Muscle of back (tissue), 3 donors: ENCODE measurements at regions not wholly inside any gene's neighbourhood (a gene's known extent, or its start where the extent isn't known, plus 50 kb on each side); places are given as distances from the start of the nearest gene placed in this dataset.

Experiments used
- DNase-seq, 3 donors: peaks; one replicate each; pipeline versions ENCODE4 v3.0.0 to v3.0.0-alpha.2; 2013

GRCh38 chr13:111999352-111999751 is 67.6 kb upstream of the SOX1 start:
- DNase-seq, result no peak

GRCh38 chr13:112000888-112001287 is 66.1 kb upstream of the SOX1 start:
- no peak for DNase-seq

GRCh38 chr13:112001571-112001970 is 65.4 kb upstream of the SOX1 start:
- DNase-seq, result no peak

GRCh38 chr13:112003396-112003795 is 63.6 kb upstream of the SOX1 start:
- no peak for DNase-seq

GRCh38 chr13:112003941-112004340 is 63.0 kb upstream of the SOX1 start:
- no peak for DNase-seq

GRCh38 chr13:112005925-112006324 is 61.0 kb upstream of the SOX1 start:
- DNase-seq, result no peak

GRCh38 chr13:112007191-112007590 is 59.8 kb upstream of the SOX1 start:
- no peak for DNase-seq

GRCh38 chr13:112010714-112011113 is 56.2 kb upstream of the SOX1 start:
- no peak for DNase-seq

GRCh38 chr13:112012016-112012704 is 54.8 kb upstream of the SOX1 start:
- no peak for DNase-seq

- DNase-seq, result no peak
Observed at GRCh38 chr13:112012705-112013085, 54.3 kb upstream of the SOX1 start.

GRCh38 chr13:112013665-112014064 is 53.3 kb upstream of the SOX1 start:
- no peak for DNase-seq

- DNase-seq, result no peak
Observed at GRCh38 chr13:112014857-112015256, 52.1 kb upstream of the SOX1 start.
